ENCODE measurements at regions not wholly inside any gene's neighbourhood (a gene's known extent, or its start where the extent isn't known, plus 50 kb on each side); places are given as distances from the start of the nearest gene placed in this dataset.

GRCh38 chr2:220224691-220225543, 597.5 kb downstream of the SLC4A3 start:
- DNase-seq (ENCODE audit: low spot score): no peak

- DNase-seq (ENCODE audit: low spot score): no peak
Measured at GRCh38 chr2:220226076-220226475, 598.6 kb downstream of the SLC4A3 start.

- DNase-seq (ENCODE audit: low spot score): no peak
Measured at GRCh38 chr2:220226546-220226945, 599.1 kb downstream of the SLC4A3 start.

- no peak for DNase-seq (ENCODE audit: low spot score)
Measured at GRCh38 chr2:220227266-220227920, 600.0 kb downstream of the SLC4A3 start.

GRCh38 chr2:220228310-220229006, 601.0 kb downstream of the SLC4A3 start:
- no peak for DNase-seq (ENCODE audit: low spot score)

- DNase-seq (ENCODE audit: low spot score): no peak
Measured at GRCh38 chr2:220240641-220241040, 613.2 kb downstream of the SLC4A3 start.

GRCh38 chr2:220241423-220241822, 614.0 kb downstream of the SLC4A3 start:
- no peak for DNase-seq (ENCODE audit: low spot score)

- no peak for DNase-seq (ENCODE audit: low spot score)
Measured at GRCh38 chr2:220243571-220243970, 616.1 kb downstream of the SLC4A3 start.

- no peak for DNase-seq (ENCODE audit: low spot score)
Measured at GRCh38 chr2:220246386-220246785, 619.0 kb downstream of the SLC4A3 start.

GRCh38 chr2:220247588-220248350, 620.3 kb downstream of the SLC4A3 start:
- DNase-seq (ENCODE audit: low spot score): no peak

GRCh38 chr2:220259662-220260061, 632.2 kb downstream of the SLC4A3 start:
- no peak for DNase-seq (ENCODE audit: low spot score)

GRCh38 chr2:220263300-220263699, 635.9 kb downstream of the SLC4A3 start:
- DNase-seq (ENCODE audit: low spot score): no peak

GRCh38 chr2:220269367-220269766, 641.9 kb downstream of the SLC4A3 start:
- no peak for DNase-seq (ENCODE audit: low spot score)

- no peak for DNase-seq (ENCODE audit: low spot score)
Measured at GRCh38 chr2:220270481-220271070, 643.1 kb downstream of the SLC4A3 start.

- no peak for DNase-seq (ENCODE audit: low spot score)
Measured at GRCh38 chr2:220272656-220273055, 645.2 kb downstream of the SLC4A3 start.

GRCh38 chr2:220273082-220273481, 645.7 kb downstream of the SLC4A3 start:
- DNase-seq (ENCODE audit: low spot score): no peak

GRCh38 chr2:220275454-220275853, 648.0 kb downstream of the SLC4A3 start:
- DNase-seq (ENCODE audit: low spot score): no peak

GRCh38 chr2:220276741-220277444, 649.5 kb downstream of the SLC4A3 start:
- DNase-seq (ENCODE audit: low spot score): no peak

- DNase-seq (ENCODE audit: low spot score): no peak
Measured at GRCh38 chr2:220277445-220277975, 650.1 kb downstream of the SLC4A3 start.

- DNase-seq (ENCODE audit: low spot score): no peak
Measured at GRCh38 chr2:220278022-220278421, 650.6 kb downstream of the SLC4A3 start.

GRCh38 chr2:220279372-220279771, 651.9 kb downstream of the SLC4A3 start:
- no peak for DNase-seq (ENCODE audit: low spot score)

Measured in activated CD4-positive, alpha-beta T cell treated with anti-CD3 and anti-CD28 coated beads, Interleukin-2, Interleukin-4, amounts not matched to agents 100 ng/mL and 50 ng/mL, durations not matched to agents 16 hours and 8 hours (primary cell).